Posterior cingulate gyrus (tissue), 11 donors: ENCODE measurements at regions not wholly inside any gene's neighbourhood (a gene's known extent, or its start where the extent isn't known, plus 50 kb on each side); places are given as distances from the start of the nearest gene placed in this dataset.
"Not testable (repeated sequence)": the region's sequence is repeated elsewhere in the genome, so short reads cannot be mapped to it uniquely, and the experiment has no call there.

ENCODE experiments used
- DNase-seq, 10 donors: peaks; one replicate each; pipeline versions ENCODE4 v3.0.0 to v3.0.0-alpha.2; 2020 to 2021; ENCODE audit warnings: mixed read lengths in 3 of 10
- intact Hi-C: fragments of 100-400 bp; cut with DNase I; formaldehyde crosslinking; loops from one replicate; pipeline ENCODE4 v1.15.1; 2023

GRCh38 chr6:122859676-122860075 is 70.6 kb downstream of the SMPDL3A start:
- DNase-seq, result no peak
- intact Hi-C loops, result no loop called here

DNA sequence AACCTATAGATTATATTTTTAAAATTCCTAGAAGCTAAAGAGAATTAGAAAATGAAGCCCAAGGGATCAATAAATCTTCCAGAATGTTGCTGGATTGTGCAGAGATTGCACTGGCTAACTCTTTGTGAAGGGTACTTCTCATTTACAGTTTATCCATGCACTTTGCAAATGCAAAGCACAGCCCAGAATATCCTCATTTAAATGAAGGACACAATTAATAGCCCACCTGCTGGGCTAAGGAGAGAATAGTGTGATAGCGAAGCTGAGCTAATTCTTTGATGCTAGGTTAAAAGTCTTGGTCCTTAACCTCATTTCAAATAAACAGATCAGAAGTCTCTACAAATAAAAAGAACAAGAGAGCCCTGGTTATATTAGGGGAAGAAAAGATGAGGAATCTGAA is 72.5 kb downstream of the SMPDL3A start:
- intact Hi-C loops, result no loop called here
- no peak for DNase-seq

DNA sequence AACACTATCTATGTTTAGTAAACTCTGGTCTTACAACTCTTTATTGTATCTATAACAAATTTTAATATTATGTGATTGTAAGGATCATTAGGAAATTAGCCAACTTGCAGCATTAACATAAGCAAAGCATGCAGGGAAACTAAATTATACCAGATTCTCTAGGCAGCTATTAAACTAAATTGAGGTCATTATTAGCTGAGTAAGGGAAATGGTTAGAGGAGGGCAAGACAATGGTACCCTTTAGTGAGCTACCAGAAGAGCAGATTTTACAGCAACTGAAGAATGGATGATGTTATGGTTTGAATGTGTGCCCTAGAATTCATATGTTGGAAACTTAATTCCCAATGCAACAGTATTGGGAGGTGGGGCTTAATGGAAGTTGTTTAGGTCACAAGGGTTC is 79.1 kb downstream of the SMPDL3A start:
- DNase-seq, result no peak
- intact Hi-C loops, result loop anchor here (2.0 kb wide), 1 partner anchor 449 kb away; no protein-coding TSS in a partner anchor

- intact Hi-C loops, result loop anchor here (2.0 kb wide), 1 partner anchor 447 kb away; no protein-coding TSS in a partner anchor
- peak in 5 of 10 donors; percentile 20 to 88 (median 24) for DNase-seq
Measured at GRCh38 chr6:122869437-122870024, 80.5 kb downstream of the SMPDL3A start.

DNA sequence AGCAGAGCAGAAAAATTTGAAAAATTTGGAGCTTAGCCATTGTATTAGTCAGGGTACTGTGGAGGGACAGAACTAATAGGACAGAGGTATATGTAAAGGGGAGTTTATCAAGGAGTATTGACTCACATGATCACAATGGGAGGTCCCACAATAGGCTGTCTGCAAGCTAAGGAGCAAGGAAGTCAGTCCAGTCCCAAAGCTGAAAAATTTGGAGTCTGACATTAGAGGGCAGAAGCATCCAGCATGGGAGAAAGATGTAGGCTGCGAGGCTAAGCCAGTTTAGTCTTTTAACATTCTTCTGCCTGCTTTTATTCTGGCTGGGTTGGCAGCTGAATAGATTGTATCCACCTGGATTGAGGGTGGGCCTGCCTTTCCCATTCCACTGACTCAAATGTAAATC is 82.0 kb downstream of the SMPDL3A start:
- intact Hi-C loops, result no loop called here
- DNase-seq, result no peak

GRCh38 chr6:122872311-122872710 is 83.3 kb downstream of the SMPDL3A start:
- no peak for DNase-seq
- intact Hi-C loops, result no loop called here

GRCh38 chr6:122877302-122877701 is 88.2 kb downstream of the SMPDL3A start:
- intact Hi-C loops, result no loop called here
- no peak for DNase-seq

GRCh38 chr6:122878796-122879195 is 89.7 kb downstream of the SMPDL3A start:
- no peak for DNase-seq
- intact Hi-C loops, result no loop called here

- DNase-seq, result no peak
- intact Hi-C loops, result no loop called here
Measured at GRCh38 chr6:122886481-122886880, 97.4 kb downstream of the SMPDL3A start.

DNA sequence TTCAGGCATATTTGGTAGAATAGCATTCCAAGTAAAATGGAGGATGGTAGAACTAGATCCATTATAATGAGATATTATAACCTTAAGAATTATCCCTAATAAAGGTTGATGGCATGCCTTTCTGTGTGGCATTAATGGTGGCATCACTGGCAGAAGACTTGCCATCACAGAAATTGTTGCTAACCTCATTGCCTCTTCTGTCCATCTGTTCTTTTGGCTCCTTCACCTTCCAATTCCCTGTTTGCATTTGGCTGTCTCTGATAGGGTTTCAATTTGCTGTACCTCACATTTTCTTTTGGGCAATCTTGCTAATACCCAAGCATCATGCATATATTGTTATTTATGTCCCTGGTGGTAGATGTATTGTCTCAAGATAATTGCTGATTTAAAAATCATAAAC is 98.9 kb downstream of the SMPDL3A start:
- DNase-seq, result no peak
- intact Hi-C loops, result no loop called here

DNA sequence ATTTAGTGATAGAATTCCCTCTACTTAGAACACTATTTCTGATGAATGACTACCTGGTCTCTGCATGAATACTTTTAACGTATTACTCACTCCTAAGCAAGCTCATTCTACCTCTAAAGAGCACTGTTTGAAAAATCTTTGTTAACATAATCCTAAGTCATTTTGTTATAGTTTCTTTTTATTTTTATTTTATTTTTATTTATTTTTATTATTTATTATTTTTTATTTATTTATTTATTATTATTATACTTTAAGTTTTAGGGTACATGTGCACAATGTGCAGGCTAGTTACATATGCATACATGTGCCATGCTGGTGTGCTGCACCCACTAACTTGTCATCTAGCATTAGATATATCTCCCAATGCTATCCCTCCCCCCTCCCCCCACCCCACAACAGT is 99.6 kb downstream of the SMPDL3A start:
- intact Hi-C loops, DNase-seq: not testable (repeated sequence)

DNA sequence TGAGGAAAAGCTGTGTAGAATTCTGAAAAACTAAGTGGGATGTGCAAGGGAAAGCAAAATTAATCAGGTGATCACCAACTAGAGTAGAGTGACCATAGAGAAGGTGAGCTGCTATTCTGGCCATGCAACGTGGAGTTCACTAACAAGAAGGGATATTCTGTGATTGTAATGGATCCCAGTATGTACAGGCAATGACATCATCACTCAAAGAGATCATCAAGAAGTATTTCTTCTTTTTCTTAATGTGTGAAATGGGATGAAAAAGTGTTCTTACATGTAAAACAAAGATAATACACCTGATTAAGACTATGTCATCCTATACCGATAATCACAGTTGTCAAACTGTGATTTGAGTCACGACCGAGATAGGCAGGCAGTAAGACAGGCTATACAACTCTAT is 101.2 kb downstream of the SMPDL3A start:
- DNase-seq, result no peak
- intact Hi-C loops, result no loop called here

GRCh38 chr6:122894791-122895190 is 101.2 kb upstream of the CLVS2 start:
- intact Hi-C loops, result no loop called here

GRCh38 chr6:122902326-122902725 is 93.7 kb upstream of the CLVS2 start:
- intact Hi-C loops, result no loop called here

More at GRCh38 chr6:122894791-122895190, 101.2 kb upstream of the CLVS2 start:
- no peak for DNase-seq

DNA sequence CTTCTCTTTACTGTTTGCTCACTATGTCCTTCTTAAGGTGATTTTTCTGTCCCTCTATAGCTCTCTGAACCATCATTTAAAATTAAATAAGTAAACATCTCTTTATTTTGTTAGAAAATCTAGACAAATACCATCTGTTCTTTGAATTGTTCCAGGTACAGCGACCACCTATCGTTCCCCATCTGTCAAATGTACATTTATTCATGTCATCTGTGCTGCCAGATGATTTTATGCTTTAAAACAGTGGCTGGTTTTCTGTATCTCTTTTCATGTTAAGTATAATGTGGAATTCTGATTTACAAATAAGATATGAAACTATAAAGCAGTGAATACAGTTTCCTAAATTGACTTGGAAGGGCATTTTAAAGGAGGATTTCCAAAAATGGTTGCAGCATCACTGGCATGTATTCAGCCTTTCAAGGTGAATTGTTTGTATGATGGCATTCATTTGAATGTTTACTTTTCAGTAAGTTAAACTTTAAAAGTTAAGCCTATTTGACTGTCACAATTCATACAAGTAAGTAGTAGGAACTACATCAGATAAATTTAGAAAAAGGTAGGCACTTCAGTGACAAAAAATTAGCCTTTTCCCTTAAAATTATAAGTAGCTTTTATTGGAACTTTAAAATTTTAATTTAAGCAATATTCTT is 92.6 kb upstream of the CLVS2 start:
- DNase-seq, result no peak
- intact Hi-C loops, result no loop called here

More at GRCh38 chr6:122902326-122902725, 93.7 kb upstream of the CLVS2 start:
- no peak for DNase-seq

- DNase-seq, result no peak
- intact Hi-C loops, result no loop called here
Measured at GRCh38 chr6:122904166-122904565, 91.9 kb upstream of the CLVS2 start.

DNA sequence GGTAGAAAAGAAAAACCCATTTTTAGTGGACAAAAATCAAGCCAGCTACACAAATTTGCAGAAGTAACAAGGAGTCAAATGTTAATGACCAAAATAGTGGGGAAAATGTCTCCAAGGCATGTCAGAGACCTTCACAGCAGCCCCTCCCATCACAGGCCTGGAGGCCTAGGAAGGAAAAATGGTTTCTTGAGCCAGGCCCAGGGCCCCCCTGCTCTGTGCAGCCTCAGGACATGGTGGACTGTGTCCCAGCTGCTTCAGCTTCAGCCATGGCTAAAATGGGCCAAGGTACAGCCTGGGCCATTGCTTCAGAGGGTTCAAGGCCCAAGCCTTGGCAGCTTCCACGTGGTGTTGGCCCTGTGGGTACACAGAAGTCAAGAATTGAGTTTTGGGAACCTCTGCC is 82.5 kb upstream of the CLVS2 start:
- no peak for DNase-seq
- intact Hi-C loops, result no loop called here

DNA sequence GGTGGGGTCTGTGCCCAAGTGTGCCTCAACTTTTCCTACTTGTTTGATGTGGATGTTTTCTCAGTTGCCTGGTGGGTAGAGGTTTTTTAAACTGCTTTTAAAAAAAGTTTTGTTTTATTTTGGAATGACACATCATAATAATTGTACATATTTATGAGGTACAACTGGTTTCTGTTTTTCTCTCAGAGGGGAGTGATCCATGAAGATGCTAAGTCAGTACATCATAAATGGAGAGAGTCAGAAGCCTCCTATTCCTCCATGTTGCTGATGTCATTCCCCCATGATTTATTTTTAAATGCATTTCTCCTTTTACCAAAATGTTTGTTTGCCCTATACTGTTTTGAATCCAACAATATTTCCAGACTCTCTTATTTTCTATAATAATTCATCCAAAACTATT is 77.3 kb upstream of the CLVS2 start:
- no peak for DNase-seq

DNA sequence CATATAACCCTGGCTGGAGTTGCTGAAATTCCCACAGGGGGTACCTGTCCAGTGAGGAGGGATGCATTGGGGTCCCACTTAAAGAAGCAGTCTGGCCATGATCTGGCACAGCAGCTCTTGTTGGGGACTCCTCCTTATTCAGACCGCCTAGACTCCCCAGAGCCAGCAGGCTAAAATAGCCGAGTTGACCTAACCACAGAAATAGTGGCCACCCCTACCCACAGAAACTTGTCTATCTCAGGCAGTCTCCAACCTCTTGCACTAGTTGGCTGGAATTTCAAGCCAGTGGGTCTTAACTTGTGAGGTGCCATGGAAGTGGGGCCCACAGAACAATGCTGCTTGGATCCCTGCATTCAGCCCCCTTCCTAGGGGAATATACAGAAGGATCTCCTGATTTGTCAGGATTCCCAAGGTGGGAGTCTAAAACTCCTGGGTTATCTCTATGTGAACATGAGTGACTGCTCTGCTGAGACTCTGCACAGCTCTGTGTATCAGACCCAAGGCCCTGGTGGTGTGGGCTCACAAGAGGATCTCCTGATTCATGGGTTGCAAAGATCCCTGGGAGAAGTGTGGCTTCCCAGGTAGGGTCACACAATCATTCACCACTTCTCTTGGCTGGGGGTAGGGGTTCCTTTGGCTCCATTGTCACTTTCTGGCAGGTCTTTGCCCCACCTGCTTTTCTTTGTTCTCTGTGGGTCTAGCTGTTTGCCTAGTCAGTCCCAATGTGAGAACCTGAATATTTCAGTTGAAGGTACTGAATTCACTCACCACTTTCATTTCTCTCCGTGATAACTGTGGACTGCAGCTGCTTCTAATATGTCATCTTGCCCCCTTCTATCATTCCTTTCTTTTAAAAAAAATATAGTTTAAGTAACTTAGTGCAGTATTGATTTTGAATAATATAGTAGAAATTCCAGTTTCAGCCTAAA is 65.5 kb upstream of the CLVS2 start:
- intact Hi-C loops, result loop anchor here (10.0 kb wide), 1 partner anchor 384 kb away; no protein-coding TSS in a partner anchor
- no peak for DNase-seq

More for the DNA sequence above, 77.3 kb upstream of the CLVS2 start:
- intact Hi-C loops, result no loop called here

DNA sequence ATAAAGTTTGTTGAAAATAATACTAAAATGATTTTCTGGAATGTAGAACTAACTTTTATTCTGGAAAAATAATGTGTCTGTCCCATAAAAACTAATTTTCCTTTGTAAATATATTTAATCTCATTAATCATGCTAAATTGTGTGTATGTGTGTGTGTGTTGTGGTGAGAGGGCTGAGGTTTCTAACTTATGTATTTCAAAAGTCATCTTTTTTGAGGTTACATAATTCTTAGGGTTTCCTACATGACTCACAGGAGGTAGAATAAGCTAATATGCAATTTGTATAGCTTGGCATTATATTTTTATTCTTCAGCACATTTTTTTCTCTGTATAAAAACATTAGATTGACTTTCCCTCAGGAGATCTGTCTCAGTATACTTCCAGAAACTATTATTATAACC is 64.1 kb upstream of the CLVS2 start:
- intact Hi-C loops, result loop anchor here (10.0 kb wide), 1 partner anchor 383 kb away; no protein-coding TSS in a partner anchor
- no peak for DNase-seq

DNA sequence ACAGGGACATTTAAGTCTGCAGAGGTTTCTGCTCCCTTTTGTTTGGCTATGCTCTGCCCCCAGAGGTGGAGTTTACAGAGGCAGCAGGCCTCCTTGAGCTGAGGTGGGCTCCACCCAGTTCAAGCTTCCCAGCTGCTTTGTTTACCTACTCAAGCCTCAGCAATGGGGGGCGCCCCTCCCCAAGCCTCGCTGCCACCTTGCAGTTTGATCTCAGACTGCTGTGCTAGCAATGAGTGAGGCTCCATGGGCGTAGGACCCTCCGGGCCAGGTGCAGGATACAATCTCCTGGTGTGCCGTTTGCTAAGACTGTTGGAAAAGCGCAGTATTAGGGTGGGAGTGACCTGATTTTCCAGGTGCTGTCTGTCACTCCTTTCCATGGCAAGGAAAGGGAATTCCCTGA is 51.1 kb upstream of the CLVS2 start:
- DNase-seq, result peak in 3 of 10 donors; percentile 51 to 62 (median 54)
- intact Hi-C loops, result not testable (repeated sequence)
